Gastroesophageal sphincter (tissue), 3 donors: ENCODE measurements at regions not wholly inside any gene's neighbourhood (a gene's known extent, or its start where the extent isn't known, plus 50 kb on each side); places are given as distances from the start of the nearest gene placed in this dataset.
"Not testable (repeated sequence)": the region's sequence is repeated elsewhere in the genome, so short reads cannot be mapped to it uniquely, and the experiment has no call there.

ENCODE experiments used
- POLR2A ChIP-seq, 2 donors: fragments of 450-650 bp; IDR thresholded peaks; one replicate each; pipeline ENCODE4 v1.6.1; 2017; ENCODE audit warnings: antibody characterized with exemption in 2 of 2, mild to moderate bottlenecking in 2 of 2, moderate library complexity in 1 of 2
- TF ChIP-seq, protein P1 (sequence below), 4 experiments: fragments of 200-600 bp in 2 of 4; fragments of 450-650 bp in 2 of 4; sonication (generic) in 1 of 4; IDR thresholded peaks; one replicate each; pipeline ENCODE4 v1.5.1; 2017 to 2019; ENCODE audit warnings: antibody characterized with exemption in 4 of 4, mild to moderate bottlenecking in 2 of 4, moderate library complexity in 2 of 4

DNA sequence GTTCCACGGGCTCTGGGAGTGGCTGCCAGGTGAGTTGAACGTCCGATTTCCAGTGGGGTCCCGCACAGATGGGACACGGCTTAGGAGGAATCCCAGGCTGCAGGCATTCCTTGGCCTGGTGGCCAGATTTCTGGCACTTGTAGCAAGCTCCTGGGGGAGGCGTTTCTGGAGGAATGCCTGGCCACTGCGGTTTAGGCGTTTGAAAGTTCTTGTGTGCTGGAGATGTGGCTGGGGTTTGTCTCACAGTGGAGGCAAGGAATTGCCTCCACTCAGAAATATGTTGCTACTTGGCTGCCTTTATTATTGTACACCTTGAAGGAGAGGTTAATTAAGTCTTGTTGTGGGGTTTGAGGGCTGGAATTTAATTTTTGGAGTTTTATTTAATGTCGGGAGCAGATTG is 583.3 kb upstream of the MDGA2 start:
- TF ChIP-seq, protein P1, sequence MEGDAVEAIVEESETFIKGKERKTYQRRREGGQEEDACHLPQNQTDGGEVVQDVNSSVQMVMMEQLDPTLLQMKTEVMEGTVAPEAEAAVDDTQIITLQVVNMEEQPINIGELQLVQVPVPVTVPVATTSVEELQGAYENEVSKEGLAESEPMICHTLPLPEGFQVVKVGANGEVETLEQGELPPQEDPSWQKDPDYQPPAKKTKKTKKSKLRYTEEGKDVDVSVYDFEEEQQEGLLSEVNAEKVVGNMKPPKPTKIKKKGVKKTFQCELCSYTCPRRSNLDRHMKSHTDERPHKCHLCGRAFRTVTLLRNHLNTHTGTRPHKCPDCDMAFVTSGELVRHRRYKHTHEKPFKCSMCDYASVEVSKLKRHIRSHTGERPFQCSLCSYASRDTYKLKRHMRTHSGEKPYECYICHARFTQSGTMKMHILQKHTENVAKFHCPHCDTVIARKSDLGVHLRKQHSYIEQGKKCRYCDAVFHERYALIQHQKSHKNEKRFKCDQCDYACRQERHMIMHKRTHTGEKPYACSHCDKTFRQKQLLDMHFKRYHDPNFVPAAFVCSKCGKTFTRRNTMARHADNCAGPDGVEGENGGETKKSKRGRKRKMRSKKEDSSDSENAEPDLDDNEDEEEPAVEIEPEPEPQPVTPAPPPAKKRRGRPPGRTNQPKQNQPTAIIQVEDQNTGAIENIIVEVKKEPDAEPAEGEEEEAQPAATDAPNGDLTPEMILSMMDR (IDR thresholded peaks at IDR 0.05): not testable (repeated sequence)
- TF ChIP-seq POLR2A (IDR thresholded peaks at IDR 0.05): not testable (repeated sequence)
